Upper lobe of left lung (tissue), 4 donors: ENCODE measurements at regions not wholly inside any gene's neighbourhood (a gene's known extent, or its start where the extent isn't known, plus 50 kb on each side); places are given as distances from the start of the nearest gene placed in this dataset.

Experiments used
- POLR2AphosphoS5 ChIP-seq, 2 donors: sonication (generic); formaldehyde crosslinking; IDR thresholded peaks; one replicate each; pipeline ENCODE4 v1.5.1; 2017; ENCODE audit warnings: antibody characterized with exemption in 2 of 2
- TF ChIP-seq, protein P1 (sequence below), 6 experiments: fragments of 450-650 bp in 4 of 6; fragments of 200-600 bp in 2 of 6; sonication (generic) in 2 of 6; IDR thresholded peaks; one replicate each; pipeline ENCODE4 v1.5.1; 2016 to 2019; ENCODE audit warnings: antibody characterized with exemption in 6 of 6

DNA sequence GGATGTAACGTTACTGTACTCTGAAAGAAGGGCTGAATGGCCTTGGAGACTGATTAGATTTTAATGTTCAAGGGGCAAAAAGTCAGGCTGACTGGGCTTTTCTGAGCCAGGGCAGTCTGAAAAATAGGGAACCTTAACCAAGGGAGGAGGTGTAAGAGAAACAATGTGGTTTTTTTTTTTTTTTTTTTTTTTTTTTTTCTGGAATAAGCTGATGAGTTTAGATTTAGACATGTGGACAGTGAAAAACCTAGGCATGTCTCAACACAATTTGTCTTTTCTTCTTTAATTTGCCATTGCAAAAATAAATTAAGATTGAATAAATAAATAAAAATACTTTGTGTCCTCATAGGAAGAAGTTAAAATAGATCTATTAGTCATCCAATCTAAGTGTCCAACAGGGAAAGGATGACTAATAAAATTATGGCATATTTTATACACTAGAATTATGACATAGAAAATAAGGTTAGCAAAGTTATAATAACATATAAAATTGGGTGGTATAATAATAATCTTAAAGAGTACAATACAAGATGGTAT lies 237.6 kb upstream of the TRIB2 start:
- TF ChIP-seq, protein P1, sequence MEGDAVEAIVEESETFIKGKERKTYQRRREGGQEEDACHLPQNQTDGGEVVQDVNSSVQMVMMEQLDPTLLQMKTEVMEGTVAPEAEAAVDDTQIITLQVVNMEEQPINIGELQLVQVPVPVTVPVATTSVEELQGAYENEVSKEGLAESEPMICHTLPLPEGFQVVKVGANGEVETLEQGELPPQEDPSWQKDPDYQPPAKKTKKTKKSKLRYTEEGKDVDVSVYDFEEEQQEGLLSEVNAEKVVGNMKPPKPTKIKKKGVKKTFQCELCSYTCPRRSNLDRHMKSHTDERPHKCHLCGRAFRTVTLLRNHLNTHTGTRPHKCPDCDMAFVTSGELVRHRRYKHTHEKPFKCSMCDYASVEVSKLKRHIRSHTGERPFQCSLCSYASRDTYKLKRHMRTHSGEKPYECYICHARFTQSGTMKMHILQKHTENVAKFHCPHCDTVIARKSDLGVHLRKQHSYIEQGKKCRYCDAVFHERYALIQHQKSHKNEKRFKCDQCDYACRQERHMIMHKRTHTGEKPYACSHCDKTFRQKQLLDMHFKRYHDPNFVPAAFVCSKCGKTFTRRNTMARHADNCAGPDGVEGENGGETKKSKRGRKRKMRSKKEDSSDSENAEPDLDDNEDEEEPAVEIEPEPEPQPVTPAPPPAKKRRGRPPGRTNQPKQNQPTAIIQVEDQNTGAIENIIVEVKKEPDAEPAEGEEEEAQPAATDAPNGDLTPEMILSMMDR (IDR thresholded peaks at IDR 0.05): no peak
- TF ChIP-seq POLR2AphosphoS5 (IDR thresholded peaks at IDR 0.05): no peak
